NCI-H2107 (cell line): ENCODE measurements at regions not wholly inside any gene's neighbourhood (a gene's known extent, or its start where the extent isn't known, plus 50 kb on each side); places are given as distances from the start of the nearest gene placed in this dataset.
"Not testable (repeated sequence)": the region's sequence is repeated elsewhere in the genome, so short reads cannot be mapped to it uniquely, and the experiment has no call there.

Experiments used
- DNase-seq: peaks from one replicate; lab custom pipeline; 2025; lab: John Stamatoyannopoulos, UW

DNA sequence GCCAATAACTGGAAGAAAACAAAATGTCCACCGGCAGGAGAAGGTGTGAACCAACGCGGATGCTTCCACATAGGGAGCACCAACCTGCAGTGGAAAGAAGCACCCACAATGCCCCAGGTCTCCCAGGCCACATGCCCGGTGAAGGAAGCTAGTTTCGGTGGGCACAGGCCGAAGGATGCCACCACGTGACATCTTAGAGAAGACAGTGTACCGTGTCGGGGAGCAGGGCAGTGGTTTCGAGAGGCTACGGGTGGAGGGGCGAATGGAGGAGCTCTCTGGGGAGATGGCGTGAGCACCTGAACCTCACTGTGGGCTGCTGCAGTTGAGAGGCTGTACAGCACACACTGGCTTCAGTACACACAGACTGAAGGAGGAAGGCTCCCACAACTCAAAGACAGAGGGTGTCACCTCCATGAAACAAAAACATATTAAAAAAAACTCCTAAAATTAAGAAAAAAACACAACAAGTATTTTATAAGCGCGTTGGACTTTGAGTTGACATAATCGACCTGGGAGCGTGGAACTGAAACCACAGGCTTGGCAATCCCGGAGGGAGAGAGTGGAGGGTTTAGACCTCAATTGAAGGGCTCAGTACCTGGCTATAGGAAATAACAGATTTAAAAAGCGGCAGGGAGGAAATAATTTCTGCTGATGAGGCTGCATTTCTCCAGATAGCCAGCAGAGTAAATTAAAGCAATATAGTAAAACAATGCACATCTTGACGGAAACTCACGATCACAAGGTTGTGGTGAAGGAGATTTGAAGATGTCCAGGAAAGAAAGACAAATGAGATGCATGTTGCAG is 160.1 kb downstream of the RTP5 start:
- no peak for DNase-seq

DNA sequence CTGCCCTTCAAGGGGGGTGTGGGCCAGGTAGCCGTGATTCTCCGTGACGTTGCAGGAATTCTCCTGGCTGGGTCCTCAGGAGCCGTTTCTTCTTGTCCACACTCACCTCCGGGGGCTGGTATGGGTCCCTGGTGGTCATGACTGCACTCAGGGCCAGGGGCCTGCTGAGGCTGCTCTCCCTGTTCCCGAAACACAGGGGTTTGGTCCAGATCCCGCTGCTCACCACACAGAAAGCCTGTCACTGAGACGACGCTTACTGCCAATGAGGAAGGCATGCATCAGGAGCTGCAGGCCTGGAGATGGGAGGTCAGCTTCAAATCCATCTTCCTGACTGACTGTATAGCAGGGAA is 160.7 kb downstream of the RTP5 start:
- no peak for DNase-seq

DNA sequence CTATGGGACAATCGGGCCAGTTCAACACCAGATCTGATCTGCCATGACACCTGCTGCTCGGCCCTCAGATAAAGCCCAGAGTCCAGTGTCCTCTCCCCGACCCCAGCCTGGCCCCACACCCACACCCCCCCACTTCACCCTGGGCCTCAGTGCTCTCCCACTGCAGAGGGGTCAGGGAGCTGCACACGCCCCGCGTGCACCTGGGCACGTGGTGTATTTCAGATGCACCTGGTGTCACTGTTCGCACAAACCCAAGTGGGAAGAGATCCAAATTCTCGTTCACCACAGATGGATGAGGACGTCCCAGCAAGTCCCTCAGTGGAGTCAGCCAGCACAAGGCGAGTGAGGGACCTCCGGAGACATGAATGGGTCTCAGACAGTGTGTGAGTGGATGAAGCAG is 161.3 kb downstream of the RTP5 start:
- no peak for DNase-seq

DNA sequence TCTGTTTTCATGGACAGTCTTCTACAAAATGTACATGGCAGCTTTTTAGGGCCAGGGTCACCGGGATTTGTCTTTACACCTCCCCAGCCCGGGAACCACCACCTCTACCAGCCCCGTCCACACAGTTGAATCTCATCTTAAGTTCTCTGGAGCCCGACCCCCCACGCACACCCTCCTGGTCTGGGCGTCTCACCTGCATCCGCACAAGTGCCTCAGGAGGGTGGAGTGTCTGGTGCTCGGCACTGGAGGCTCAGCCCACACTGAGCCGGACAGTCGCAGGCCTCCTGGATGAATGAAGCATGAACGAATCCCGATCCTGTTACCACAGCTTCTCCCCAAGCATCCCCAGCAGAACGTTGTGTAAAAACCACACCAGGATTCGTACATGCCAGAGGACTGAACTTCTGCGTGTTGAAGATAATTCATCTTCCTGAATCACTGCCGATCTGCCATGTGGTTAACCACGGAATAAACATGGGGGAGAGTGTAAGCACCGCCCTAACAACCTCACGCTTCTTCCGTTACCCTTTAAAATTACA is 162.0 kb downstream of the RTP5 start:
- no peak for DNase-seq

DNA sequence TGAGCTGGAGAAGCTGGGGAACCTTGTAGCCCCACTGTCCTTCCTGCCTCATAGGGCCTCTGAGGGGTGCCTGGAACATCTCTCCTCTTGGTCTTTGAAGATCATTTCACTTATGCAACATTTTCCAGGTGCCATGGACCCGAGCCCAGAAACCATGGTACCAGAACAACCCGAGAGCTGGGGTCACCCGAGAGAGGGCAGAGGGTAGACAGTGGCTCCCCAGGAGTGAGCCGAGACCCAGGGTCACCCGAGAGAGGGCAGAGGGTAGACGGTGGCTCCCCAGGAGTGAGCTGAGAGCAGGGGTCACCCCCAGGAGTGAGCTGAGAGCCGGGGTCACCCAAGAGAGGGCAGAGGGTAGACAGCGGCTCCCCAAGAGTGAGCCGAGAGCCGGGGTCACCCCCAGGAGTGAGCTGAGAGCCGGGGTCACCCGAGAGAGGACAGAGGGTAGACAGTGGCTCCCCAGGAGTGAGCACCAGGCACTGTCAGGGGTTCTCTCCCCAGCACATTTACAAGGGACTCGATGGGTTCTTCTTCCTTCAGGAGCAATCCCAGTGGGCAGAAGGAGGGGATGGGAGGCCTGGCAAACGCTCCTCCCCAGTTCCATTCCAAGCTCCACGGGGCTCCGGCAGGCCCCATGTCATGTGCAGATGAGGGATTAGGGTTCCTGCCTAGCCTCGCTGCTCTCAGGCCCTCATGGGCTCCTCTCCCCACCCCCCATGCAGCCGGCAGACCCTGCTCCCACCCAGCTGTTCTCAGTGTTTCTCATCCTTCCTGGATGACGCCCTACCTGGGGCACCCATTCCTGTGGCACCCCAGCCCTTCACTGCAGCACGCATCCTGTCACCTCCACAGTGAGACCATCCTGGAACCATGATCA is 163.5 kb downstream of the RTP5 start:
- DNase-seq, result no peak

DNA sequence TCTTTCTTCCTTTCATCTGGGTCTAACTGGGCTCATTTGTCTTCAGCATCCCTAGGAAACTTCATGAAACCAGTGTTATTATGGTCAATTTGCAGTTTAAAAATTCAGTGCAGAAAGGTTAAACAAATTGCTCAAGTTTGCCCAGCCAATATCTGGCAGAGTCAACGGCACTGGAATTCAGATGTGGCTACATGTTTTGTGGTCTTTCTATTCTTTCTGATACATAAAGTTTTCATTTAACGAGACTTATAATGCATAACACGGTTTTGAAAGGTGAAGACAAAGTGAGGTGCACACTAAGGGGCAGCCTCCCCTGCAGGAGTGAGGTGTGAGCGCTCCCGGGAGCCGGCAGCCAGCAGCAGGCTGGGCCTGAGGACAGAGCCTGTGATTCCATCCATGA is 164.6 kb downstream of the RTP5 start:
- no peak for DNase-seq

DNA sequence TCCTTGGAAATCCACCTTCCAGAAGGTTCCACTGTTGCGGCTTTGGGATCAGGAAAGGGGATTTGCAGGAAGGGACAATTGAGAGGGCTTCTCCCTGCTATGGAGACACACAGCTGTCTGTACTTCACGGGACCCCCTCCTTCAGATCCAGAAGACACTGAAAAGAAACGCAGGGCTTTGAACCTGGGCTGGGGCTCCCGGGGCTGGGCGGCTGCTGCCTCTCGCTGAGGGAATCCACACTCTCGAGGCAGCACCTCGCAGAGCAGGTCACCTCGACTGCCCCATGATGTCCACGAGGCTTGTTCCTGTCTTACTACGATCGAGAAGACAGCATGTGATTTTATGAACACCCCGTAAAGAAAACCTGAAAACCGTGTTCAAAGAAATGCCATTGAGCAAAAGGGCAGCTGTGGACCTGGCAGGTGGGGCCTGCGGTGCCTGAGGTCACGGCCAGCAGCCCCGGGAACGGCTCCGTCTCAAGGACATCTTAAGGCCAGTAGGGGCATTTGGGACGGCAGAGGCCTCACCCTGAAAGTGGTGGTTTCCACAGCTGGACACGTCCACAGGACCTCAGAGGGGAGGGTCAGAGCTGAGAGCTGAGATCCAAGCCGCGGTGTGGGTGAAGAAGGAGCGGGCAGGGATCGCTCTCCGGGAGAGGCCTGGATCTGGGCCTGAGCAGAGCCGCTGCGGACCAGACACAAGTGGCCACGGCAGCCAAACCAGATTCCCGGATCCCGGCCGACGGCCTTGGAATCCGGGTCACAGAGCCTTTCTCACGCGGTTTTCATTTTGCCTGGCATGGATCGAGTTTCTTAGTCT is 165.7 kb downstream of the RTP5 start:
- DNase-seq, result no peak

DNA sequence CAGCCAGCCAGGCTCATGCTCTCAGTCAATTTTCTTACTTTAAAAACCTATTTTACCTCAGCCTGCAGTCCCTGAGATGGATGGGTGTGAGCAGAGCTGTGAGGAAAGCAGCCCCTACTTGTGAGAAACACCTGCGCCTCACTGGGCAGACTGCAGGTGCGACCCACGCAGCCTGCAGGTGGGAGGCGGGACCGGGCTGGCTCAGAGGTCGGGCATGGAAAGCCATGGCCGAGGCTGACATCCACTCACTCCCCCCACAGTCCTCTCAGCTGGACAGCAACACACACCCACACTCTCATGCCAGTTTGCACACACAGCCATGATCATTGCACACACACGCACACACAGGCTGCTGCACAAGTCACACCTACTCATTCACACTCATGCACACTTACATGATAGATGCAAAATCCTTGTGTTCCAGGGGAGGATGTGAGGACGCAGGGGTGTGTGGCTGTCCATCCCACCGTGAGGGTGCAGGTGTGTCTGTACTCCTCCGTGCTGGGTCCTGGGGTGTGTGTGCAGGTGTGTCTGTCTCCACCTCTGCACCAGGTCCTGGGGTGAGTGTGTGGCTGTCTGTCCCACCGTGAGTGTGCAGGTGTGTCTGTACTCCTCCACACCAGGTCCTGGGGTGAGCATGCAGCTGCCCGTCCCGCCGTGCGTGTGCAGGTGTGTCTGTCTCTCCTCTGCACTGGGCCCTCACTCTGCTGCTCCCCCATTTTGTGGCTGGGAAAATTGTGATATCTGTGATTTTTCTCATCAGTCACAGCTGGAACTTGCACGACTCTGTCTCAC is 166.5 kb downstream of the RTP5 start:
- DNase-seq, result no peak

DNA sequence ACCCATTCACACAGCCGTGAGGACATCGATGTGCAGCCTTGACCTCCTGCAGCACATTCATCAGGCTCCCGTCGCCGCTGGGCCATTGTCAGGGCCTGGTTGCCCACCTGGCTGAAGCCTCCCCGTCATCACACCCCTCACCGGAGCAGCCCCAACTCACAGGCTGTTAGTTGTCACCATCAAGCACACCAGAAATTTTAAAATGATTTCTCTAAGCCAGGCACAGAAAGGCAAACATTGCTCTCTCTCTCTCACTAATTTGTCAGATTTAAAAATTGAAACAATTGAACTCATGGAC is 167.1 kb downstream of the RTP5 start:
- no peak for DNase-seq

DNA sequence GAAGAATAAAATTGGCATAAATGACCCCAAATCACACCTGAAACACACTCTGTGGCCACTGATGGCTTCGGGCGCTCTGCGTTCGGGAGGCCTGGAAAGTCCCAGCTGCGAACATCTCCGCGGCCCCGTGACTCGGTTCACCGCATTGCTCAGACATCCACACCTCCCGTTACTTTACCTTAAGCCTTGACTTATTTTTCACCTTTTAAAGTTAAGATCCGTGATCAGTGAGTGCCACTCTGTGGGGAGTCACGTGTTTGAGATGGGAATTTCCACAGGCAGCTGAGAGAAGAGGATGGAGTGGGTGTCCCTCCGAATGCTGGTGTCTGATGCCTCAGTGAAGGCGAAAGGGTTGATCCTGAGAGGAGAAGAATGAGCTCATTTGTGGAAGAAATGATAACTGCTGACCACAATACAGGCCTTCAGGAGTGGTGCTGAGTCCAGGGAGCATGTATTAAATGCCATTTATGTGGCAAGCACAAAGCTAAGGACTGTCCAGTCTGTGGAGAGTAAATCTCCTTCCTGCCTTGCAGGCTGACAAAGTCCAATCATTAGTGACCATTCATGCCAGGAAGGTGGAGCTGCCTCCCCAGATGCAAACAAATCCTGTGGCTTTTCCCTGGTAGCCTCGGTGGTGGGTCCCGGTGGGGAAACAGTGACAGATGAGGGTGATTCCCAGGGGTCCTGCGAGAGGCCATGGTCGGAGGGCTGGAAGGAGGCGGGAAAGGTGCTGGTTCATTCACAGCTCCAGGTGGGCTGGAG is 168.8 kb downstream of the RTP5 start:
- no peak for DNase-seq

DNA sequence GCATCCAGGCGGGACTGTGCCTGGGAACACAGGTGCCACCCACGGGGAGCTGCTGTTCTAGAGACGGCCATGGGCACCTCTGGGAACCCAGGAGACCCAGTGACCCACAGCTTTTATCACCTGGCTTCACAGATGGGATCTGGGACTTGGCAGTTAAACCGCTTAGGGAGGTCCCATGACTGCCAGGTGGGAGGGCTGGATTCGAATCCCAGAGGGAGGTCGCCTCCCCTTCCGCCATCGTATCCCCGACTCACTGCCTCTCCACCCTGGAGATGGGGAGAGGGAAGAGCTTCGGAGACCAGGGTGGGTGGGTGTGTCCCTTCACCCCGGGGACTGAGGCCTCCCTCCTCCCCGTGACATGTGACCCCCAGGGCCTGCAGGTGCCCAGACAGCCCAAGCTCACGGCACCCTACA is 169.4 kb downstream of the RTP5 start:
- DNase-seq, result no peak

DNA sequence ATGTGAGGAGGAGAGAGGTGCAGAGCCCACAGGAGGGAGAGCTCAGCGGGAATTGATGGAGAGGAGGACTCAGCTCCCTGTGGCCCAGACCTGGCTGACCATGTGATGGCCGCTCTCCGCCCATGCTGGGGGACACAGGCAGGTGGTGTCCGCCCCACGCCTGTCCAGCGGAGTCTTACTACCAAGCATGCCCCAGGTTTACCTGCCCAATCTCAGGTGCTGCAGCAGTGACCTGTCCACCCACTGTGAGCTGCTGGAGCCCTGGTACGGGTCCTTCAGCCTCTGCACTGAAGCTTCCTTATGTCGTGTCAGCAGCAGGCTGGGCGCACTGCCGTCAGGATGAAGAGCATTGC is 170.8 kb downstream of the RTP5 start:
- no peak for DNase-seq

DNA sequence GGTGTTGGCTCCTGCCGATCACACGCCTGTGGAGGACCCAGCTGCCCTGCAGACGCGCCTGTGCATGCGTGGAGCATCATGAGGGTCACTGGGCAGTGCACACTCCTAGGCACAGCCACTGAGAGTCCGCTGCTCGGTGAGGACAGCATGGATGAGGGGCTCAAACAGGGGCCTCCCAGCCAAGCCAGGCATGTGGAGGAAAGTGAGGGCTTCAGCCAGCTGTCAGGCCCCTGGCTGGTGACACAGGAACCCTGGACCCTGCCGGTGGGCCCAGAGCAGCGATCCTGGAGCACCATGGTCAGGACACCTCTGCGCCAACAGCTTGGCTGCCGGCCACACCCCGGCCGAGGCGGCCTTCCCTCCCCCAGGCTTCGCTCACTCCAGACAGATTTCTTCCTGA is 171.2 kb downstream of the RTP5 start:
- DNase-seq, result no peak

DNA sequence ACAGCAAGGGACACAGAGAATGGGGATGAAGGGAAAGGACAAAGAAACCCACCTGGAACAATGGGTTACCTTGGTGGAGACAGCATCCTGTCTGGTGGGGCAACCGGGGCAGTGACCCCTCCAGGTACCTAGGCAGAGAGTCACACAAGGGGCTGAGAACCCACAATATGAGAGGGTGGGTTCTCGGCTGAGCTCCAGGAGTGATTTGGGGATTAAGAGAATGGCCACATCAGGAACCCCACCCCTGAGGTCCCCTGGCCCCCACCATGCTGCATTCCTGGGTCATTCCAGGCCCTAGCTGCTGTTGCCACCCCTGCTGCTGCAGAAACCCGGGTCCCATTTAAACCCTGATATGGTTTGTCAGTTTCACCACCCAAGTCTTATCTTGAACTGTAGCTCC is 172.3 kb downstream of the RTP5 start:
- DNase-seq, result no peak

DNA sequence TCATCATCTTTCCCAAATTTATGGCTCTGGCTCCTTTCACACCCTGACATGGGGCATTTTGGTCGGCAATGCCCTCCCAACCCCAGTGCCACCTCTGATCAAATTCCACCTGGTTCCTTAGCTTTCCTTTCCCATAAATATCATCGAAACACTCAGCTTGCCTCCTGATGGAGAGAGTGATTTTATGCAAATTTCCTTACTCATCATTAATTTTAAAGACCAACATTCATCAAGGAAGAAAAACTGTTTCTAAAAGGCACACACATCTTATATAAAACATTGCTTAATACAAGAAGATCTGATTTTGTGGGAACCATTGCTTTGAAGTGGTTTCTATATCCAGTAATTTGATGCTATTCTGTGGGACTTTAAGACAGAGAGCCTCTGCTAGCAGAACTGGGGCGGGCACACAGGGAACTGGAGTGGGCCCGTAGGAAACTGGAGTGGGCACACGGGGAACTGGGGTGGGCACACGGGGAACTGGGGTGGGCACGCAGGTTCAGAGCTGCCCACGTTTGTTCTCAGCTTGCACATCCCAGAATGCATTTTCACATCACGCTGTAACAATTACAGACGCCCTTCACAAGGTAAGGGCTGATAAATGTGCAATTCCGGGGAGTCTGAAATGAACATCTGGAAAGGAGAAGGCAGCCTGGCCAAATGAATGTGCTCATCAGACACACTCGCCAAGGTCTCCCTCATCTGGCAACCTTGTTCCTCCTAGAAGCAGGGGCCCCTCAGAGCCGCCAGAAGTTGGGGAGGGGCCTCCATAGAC is 174.2 kb downstream of the RTP5 start:
- no peak for DNase-seq

DNA sequence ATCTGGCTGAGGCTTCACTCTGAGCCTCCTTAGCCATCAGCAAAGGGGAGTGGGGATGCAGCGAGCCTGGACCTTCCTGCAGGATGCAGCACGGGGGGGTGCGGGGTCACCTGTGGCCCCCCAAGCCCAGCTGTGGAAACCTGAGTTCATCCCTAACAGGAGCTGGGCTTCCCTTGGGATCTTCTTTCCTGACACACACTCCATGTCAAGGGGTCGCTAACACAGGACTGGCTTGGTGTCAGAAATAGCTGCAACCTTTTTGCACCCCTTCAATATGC is 174.7 kb downstream of the RTP5 start:
- DNase-seq, result no peak

DNA sequence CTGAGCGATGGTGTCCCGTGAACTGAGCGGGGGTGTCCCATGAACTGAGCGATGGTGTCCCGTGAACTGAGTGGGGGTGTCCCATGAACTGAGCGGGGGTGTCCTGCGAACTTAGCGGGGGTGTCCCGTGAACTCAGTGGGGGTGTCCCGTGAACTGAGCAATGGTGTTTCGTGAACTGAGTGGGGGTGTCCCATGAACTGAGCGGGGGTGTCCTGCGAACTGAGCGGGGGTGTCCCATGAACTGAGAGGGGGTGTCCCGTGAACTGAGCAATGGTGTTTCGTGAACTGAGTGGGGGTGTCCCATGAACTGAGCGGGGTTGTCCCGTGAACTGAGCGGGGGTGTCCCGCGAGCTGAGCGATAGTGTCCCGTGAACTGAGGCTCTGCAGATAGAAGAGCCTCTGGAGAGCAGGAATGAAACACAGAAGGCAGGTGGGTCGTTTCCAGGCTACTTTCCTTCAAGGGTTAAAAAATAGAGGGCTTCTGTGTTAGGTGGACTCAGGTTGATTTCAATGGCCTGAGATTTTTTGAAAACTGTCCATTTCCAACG is 176.1 kb downstream of the RTP5 start:
- DNase-seq, result not testable (repeated sequence)

DNA sequence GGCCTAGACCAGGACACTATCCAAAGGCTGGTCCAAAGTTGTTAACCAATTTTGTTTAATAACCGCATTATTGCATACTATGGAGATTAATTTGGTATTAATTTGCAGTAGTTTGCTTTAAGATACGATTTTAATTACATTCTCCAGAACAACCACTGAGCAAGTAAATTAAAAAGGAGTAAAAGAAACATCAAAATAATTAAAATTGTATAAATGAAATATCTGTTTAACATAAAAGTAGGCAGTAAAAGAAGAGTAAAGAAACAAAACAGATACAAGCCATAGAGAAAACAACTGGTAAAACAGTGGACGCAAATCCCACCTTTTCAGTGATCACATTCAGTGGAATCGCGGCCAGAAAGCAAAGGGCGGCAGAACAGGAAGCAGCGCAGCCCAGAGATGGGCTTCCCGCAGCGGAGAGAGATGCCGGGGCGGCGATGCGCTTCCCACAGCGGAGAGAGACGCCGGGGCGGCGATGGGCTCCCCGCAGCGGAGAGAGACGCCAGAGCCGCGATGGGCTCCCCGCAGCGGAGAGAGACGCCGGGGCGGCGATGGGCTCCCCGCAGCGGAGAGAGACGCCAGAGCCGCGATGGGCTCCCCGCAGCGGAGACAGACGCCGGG is 176.8 kb downstream of the RTP5 start:
- DNase-seq, result no peak

DNA sequence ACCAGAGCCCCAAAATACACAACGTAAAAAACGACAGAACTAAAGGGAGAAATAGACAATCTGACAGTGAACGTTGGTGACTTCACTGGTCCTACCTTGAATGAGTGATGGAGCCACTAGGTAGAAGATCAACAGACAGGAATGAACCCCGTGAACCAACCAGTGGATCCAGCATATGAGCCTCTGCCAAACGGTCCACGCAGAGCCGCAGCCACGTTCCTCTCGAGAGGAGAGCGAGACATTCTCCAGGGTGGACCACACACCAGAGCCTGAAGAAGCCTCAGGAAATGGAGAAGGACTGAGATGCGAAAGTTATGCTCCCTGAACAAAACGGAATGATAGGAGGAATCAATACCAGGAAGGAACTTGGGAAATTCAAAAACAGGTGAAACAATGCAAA is 178.4 kb downstream of the RTP5 start:
- DNase-seq, result no peak

DNA sequence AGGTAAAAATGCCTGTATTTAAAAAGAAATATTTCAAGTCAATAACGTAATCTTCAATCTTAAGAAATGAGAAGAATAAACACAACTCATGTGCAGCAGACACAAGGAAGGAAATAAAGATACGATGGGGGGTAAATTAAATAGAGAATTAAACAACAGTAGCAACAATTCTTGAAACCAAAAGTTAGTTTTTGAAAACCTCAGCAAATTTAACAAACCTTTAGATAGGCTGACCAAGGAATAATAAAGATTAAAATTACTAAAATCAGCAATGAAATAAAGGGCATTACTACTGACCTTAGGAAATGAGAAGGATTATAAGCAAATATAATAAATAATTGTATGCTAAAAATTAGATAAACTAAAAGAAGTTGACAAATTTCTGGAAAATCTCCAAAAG is 178.9 kb downstream of the RTP5 start:
- DNase-seq, result no peak
